ES-I3 (cell line): ENCODE measurements at regions not wholly inside any gene's neighbourhood (a gene's known extent, or its start where the extent isn't known, plus 50 kb on each side); places are given as distances from the start of the nearest gene placed in this dataset.
"Not testable (repeated sequence)": the region's sequence is repeated elsewhere in the genome, so short reads cannot be mapped to it uniquely, and the experiment has no call there.

ENCODE experiments used
- H3K36me3 ChIP-seq: 2 replicates; pipeline ENCODE4 v1.6.1; 2013; ENCODE audit warnings: mild to moderate bottlenecking, low read length, control low read depth, moderate library complexity; ENCODE audit not compliant: insufficient read depth
- H3K4me1 ChIP-seq: 2 replicates; pipeline ENCODE4 v1.6.1; 2013; ENCODE audit warnings: mild to moderate bottlenecking, control low read depth, low read length; ENCODE audit not compliant: insufficient read depth
- H3K9ac ChIP-seq: 2 replicates; pipeline ENCODE4 v1.6.1; 2013; ENCODE audit warnings: low read depth, mild to moderate bottlenecking, low read length, moderate library complexity
- H3K9me3 ChIP-seq: 2 replicates; pipeline ENCODE4 v1.6.1; 2013; ENCODE audit warnings: mild to moderate bottlenecking, low read length, moderate library complexity; ENCODE audit not compliant: control insufficient read depth, insufficient read depth

- Histone ChIP-seq H3K9ac (no peak overlapping the region), H3K9me3 (no peaks in the 10 kb centered on the region), H3K4me1 (0 out of 2 replicates have a peak, but pooled peaks cover 4% of the 10 kb centered on the region), H3K36me3 (no peaks in the 10 kb centered on the region)
These were observed 262.3 kb downstream of the UTRN start for GRCh38 chr6:144547409-144547808.

GRCh38 chr6:144548536-144548935 lies 263.4 kb downstream of the UTRN start:
- no peaks in the 10 kb centered on the region for H3K9me3 ChIP-seq
- H3K9ac ChIP-seq = no peak overlapping the region
- no peaks in the 10 kb centered on the region for H3K4me1 ChIP-seq
- H3K36me3 ChIP-seq = no peaks in the 10 kb centered on the region

GRCh38 chr6:144549837-144550747 lies 265.0 kb downstream of the UTRN start:
- Histone ChIP-seq H3K36me3 (no peaks in the 10 kb centered on the region), H3K4me1 (no peaks in the 10 kb centered on the region), H3K9me3 (no peaks in the 10 kb centered on the region), H3K9ac (no peak overlapping the region)

GRCh38 chr6:144551339-144551738 lies 266.2 kb downstream of the UTRN start:
- H3K9ac ChIP-seq = no peak overlapping the region

GRCh38 chr6:144555066-144555465 lies 269.9 kb downstream of the UTRN start:
- Histone ChIP-seq H3K9ac (no peak overlapping the region), H3K4me1 (no peaks in the 10 kb centered on the region), H3K9me3 (no peaks in the 10 kb centered on the region), H3K36me3 (no peaks in the 10 kb centered on the region; the same call in 1 of the 2 replicates)

More at GRCh38 chr6:144551339-144551738, 266.2 kb downstream of the UTRN start:
- Histone ChIP-seq H3K36me3 (no peaks in the 10 kb centered on the region), H3K4me1 (no peaks in the 10 kb centered on the region), H3K9me3 (no peaks in the 10 kb centered on the region)

GRCh38 chr6:144559865-144560593 lies 274.9 kb downstream of the UTRN start:
- no peaks in the 10 kb centered on the region for H3K4me1 ChIP-seq
- no peak overlapping the region for H3K9ac ChIP-seq
- H3K36me3 ChIP-seq = no peaks in the 10 kb centered on the region; the same call in 1 of the 2 replicates
- no peaks in the 10 kb centered on the region for H3K9me3 ChIP-seq

GRCh38 chr6:144561455-144562043 lies 276.4 kb downstream of the UTRN start:
- no peak overlapping the region for H3K9ac ChIP-seq

GRCh38 chr6:144564202-144564601 lies 279.1 kb downstream of the UTRN start:
- H3K4me1 ChIP-seq = no peaks in the 10 kb centered on the region

More at GRCh38 chr6:144561455-144562043, 276.4 kb downstream of the UTRN start:
- no peaks in the 10 kb centered on the region; the same call in 1 of the 2 replicates for H3K36me3 ChIP-seq
- no peaks in the 10 kb centered on the region for H3K4me1 ChIP-seq
- H3K9me3 ChIP-seq = no peaks in the 10 kb centered on the region

GRCh38 chr6:144566868-144567615 lies 281.9 kb downstream of the UTRN start:
- H3K9me3 ChIP-seq = no peaks in the 10 kb centered on the region
- no peaks in the 10 kb centered on the region for H3K4me1 ChIP-seq
- no peak overlapping the region for H3K9ac ChIP-seq
- no peaks in the 10 kb centered on the region for H3K36me3 ChIP-seq

More at GRCh38 chr6:144564202-144564601, 279.1 kb downstream of the UTRN start:
- H3K36me3 ChIP-seq = no peaks in the 10 kb centered on the region
- no peaks in the 10 kb centered on the region for H3K9me3 ChIP-seq
- no peak overlapping the region for H3K9ac ChIP-seq

GRCh38 chr6:144568241-144568640 lies 283.1 kb downstream of the UTRN start:
- Histone ChIP-seq H3K4me1 (no peaks in the 10 kb centered on the region), H3K36me3 (no peaks in the 10 kb centered on the region), H3K9ac (no peak overlapping the region), H3K9me3 (no peaks in the 10 kb centered on the region)

- H3K4me1 ChIP-seq, H3K36me3 ChIP-seq, H3K9me3 ChIP-seq, H3K9ac ChIP-seq: not testable (repeated sequence)
These were observed 287.4 kb downstream of the UTRN start for GRCh38 chr6:144572541-144572940.

GRCh38 chr6:144574796-144575195 lies 289.7 kb downstream of the UTRN start:
- Histone ChIP-seq H3K4me1 (no peaks in the 10 kb centered on the region), H3K9me3 (no peaks in the 10 kb centered on the region), H3K36me3 (no peaks in the 10 kb centered on the region), H3K9ac (no peak overlapping the region)

GRCh38 chr6:144575327-144575726 lies 290.2 kb downstream of the UTRN start:
- Histone ChIP-seq H3K36me3 (no peaks in the 10 kb centered on the region), H3K9ac (no peak overlapping the region), H3K4me1 (no peaks in the 10 kb centered on the region), H3K9me3 (no peaks in the 10 kb centered on the region)

- Histone ChIP-seq H3K9ac (no peak overlapping the region), H3K36me3 (no peaks in the 10 kb centered on the region), H3K4me1 (no peaks in the 10 kb centered on the region), H3K9me3 (no peaks in the 10 kb centered on the region)
These were observed 291.7 kb downstream of the UTRN start for GRCh38 chr6:144576871-144577270.
